HG03521 (cell line): ENCODE measurements at regions not wholly inside any gene's neighbourhood (a gene's known extent, or its start where the extent isn't known, plus 50 kb on each side); places are given as distances from the start of the nearest gene placed in this dataset.

ENCODE experiments used
- ATAC-seq: cut with Tn5 transposase; IDR thresholded peaks from one replicate; pipeline ENCODE4 v1.9.1; 2021; ENCODE audit warnings: mild to moderate bottlenecking, moderate library complexity; ENCODE audit not compliant: unreplicated experiment

GRCh38 chr3:147744967-147745366 is 335.8 kb downstream of the ZIC1 start:
- no peak for ATAC-seq

DNA sequence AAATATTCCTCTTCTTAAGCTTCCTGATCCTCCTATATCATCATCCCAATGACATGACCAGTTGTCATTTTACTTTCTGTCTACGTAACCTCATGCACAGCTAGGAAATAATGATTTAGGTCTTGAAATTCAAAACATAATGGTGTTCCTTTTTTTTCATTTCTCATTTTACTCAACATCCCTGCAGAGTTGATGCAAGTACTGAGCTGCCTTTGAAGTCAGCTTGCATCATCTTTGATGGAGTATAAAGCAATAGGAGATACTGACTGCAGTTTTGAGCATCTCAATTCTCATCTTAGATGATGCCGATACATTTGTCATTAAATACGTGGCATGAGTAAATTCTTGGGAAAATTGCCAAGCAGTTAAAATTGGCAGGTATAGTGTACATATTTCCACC is 346.1 kb downstream of the ZIC1 start:
- no peak for ATAC-seq

DNA sequence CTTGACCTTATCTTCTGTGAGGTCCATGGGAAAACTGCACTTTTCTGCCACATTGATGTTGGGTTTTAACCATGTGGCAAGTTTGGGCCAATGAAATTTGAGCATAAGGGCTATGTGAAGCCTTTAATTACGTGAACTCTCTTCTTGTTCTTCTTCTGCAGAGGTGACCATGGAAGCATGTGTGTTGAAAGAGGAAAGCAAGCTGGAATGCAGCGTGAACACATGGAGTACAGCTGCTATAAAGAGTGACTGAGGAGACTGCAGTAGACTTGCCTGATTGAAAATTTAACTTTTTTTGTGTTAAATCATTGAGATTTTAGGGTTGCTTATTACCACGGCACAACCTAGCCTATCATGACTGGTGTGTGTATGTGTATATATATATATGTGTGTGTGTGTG is 347.3 kb downstream of the ZIC1 start:
- ATAC-seq, result no peak

GRCh38 chr3:147757866-147758265 is 348.7 kb downstream of the ZIC1 start:
- ATAC-seq, result no peak

DNA sequence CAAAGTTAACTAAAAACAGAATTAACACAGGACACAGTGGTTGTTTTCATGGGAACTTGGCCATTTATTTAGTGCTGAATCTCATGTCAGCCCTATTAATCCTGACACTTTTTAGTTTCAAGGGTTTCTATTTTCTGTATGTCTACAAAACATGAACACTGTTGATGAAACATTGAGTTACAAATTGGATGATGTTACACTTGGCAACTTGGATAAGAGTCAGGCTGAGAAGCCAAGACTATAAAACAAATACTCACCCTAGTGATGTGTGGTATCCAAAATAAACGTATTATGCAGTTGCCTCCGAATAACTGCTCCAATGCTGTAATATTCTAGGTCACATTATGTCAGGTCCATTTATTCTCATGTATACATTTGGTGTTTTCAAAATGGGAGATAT is 349.6 kb downstream of the ZIC1 start:
- ATAC-seq, result no peak

GRCh38 chr3:147760085-147760484 is 350.9 kb downstream of the ZIC1 start:
- ATAC-seq, result no peak

- no peak for ATAC-seq
Observed at GRCh38 chr3:147760941-147761340, 351.8 kb downstream of the ZIC1 start.

GRCh38 chr3:147773116-147773630 is 364.0 kb downstream of the ZIC1 start:
- no peak for ATAC-seq

DNA sequence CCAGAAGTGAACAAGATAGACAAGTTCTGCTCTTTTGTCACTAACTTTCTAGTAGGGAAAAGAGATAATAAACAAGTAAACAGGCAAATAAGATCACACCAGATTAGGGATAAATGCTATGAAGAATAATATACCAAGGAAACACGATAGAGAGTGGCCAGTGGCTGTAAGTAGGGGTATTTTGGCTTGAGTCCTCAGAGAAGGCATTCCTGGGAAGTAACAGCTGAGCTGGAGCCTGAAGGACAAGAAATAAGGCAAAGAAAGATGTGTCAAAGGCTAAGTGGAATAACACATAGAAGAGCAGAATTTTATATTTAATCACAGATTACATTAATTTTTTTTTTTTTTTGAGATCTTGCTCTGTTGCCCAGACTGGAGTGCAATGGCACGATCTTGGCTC is 366.2 kb downstream of the ZIC1 start:
- ATAC-seq, result no peak

GRCh38 chr3:147775816-147776530 is 366.8 kb downstream of the ZIC1 start:
- ATAC-seq, result no peak

- ATAC-seq, result no peak
Observed at GRCh38 chr3:147793841-147794240, 384.7 kb downstream of the ZIC1 start.

- no peak for ATAC-seq
Observed at GRCh38 chr3:147794596-147794995, 385.4 kb downstream of the ZIC1 start.

DNA sequence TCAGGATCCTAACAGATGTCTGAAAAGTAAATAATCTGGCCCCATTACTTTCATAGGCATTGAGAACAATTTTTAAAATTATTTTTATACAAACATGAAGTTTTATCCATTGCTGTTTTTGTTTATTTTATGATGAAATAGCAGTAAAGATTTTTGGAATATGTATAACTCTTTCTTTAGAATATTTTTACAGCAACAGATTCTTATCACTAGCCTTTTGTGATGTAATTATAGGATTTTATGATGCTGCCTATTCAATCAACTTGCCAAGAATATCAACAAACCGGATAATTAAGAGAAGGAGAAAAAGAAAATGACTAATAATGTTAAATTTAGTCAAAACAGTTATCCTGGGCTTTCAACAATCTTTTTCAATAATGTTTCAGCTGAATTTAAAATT is 386.3 kb downstream of the ZIC1 start:
- no peak for ATAC-seq

- ATAC-seq, result no peak
Observed at GRCh38 chr3:147797095-147797494, 387.9 kb downstream of the ZIC1 start.

DNA sequence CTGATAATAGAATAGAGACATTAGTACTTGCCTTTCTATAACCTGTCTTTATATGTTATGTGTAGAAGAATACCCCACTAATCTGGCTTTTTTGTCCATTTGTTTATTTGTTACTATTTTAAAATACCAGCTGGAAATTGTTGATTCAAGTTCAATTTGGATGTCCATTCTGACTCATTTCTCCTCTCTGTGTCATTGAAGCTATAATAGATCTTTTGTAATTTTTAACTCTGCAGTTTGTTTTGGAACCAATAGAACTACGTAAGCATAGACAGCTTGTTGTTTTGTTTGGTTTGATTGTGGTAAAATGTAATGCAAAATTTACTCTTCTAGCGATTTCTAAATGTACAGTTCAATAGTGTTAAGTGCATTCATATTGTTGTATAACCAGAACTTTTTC is 390.4 kb downstream of the ZIC1 start:
- no peak for ATAC-seq

- no peak for ATAC-seq
Observed at GRCh38 chr3:147807776-147808175, 398.6 kb downstream of the ZIC1 start.

DNA sequence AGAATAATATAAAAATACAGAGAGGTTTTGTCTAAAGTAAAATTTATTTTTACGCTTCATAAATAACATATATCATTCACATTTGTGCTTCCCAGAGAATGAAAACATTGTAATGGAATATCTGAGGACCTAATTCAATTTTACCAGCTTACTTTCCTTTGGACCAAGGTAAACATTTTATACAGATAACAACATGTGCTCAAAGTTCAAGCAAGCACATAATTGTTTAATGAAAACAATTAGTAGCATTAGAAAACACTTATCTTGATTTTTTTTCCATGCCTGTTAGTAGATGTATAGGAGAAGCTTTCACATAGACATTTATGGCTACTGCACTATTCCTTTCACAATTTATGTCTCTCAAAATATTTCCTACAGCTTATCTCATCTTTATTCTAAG is 400.0 kb downstream of the ZIC1 start:
- no peak for ATAC-seq

- ATAC-seq, result no peak
Observed at GRCh38 chr3:147812186-147812911, 403.2 kb downstream of the ZIC1 start.

DNA sequence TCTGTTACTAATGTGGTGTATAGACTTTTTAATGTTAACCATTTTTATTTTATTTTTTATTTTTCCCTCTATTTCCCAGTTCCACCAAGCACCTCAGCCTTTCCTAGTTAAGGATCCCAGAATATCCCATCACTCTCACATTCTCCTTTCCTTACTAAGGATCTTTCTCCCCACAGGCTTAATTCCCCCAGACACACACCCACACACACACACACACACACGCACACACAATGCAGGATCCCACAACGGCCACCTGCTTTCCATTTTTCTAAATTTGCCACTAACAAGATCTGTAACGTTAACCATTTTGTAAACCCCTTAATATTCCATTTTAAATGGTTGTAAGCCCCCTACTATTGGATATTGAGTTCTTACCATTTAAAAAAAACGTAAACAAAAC is 404.1 kb downstream of the ZIC1 start:
- ATAC-seq, result no peak

DNA sequence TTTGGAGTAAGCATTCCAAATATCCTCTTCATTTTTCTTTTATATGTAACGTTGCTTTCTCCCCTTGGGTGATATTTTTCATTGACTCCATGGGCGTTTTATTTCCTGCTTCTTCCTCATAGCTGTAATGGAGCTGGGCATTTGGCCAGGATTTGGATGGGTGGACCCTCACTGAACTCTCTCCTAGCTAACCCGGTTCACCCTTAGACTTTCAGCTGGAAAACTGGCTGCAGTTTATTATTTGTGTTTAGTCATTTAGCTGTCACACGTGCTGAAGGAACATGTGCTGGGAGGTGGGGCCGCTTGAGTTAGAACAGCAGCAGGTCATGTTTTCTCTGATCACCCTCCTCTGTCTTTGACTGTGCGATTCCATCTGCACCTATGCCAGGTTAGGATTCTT is 407.6 kb downstream of the ZIC1 start:
- no peak for ATAC-seq

- ATAC-seq, result no peak
Observed at GRCh38 chr3:147832611-147833010, 423.4 kb downstream of the ZIC1 start.

DNA sequence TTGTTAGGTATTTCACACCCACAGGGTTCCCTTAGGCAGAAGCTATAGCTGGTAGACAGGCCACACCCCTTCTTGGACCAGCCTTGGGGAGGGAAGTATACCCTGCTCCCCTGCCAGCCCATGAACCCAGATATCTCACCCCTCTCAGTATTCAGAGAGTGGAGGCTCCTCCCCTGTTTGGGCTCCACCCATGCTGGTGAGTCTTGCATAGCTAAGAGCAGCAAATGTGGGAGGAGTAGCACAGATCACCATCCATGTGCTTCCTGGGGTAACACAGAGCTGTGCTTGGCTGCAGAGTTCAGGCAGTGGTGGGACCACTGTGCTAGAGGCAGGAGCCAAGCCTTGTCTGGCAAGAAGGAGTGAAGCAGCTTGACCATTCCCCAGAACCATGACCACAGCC is 427.2 kb downstream of the ZIC1 start:
- no peak for ATAC-seq
